T1000 (cell line): ENCODE measurements at regions not wholly inside any gene's neighbourhood (a gene's known extent, or its start where the extent isn't known, plus 50 kb on each side); places are given as distances from the start of the nearest gene placed in this dataset.

Source experiments
- DNase-seq: peaks from one replicate; lab custom pipeline; 2025; ENCODE audit warnings: mixed read lengths; lab: John Stamatoyannopoulos, UW

GRCh38 chr20:10771435-10772140 lies 97.8 kb upstream of the JAG1 start:
- DNase-seq, result no peak

GRCh38 chr20:10774357-10774943 lies 100.7 kb upstream of the JAG1 start:
- no peak for DNase-seq

GRCh38 chr20:10777710-10778109 lies 103.9 kb upstream of the JAG1 start:
- no peak for DNase-seq

GRCh38 chr20:10779911-10780310 lies 106.1 kb upstream of the JAG1 start:
- no peak for DNase-seq

- no peak for DNase-seq
Observed at GRCh38 chr20:10780901-10781300, 107.1 kb upstream of the JAG1 start.

GRCh38 chr20:10781526-10781925 lies 107.7 kb upstream of the JAG1 start:
- DNase-seq, result no peak

- DNase-seq, result no peak
Observed at GRCh38 chr20:10783707-10784553, 110.1 kb upstream of the JAG1 start.

GRCh38 chr20:10784554-10785183 lies 110.9 kb upstream of the JAG1 start:
- DNase-seq, result no peak

- no peak for DNase-seq
Observed at GRCh38 chr20:10786678-10787077, 112.9 kb upstream of the JAG1 start.

- no peak for DNase-seq
Observed at GRCh38 chr20:10788055-10788454, 114.3 kb upstream of the JAG1 start.

- no peak for DNase-seq
Observed at GRCh38 chr20:10788877-10789276, 115.1 kb upstream of the JAG1 start.

GRCh38 chr20:10789386-10789785 lies 115.6 kb upstream of the JAG1 start:
- DNase-seq, result no peak

- DNase-seq, result no peak
Observed at GRCh38 chr20:10790013-10790412, 116.2 kb upstream of the JAG1 start.

GRCh38 chr20:10792291-10792690 lies 118.5 kb upstream of the JAG1 start:
- DNase-seq, result no peak

- DNase-seq, result no peak
Observed at GRCh38 chr20:10793766-10794165, 120.0 kb upstream of the JAG1 start.

- DNase-seq, result no peak
Observed at GRCh38 chr20:10794765-10795164, 121.0 kb upstream of the JAG1 start.

- no peak for DNase-seq
Observed at GRCh38 chr20:10795286-10796026, 121.7 kb upstream of the JAG1 start.

GRCh38 chr20:10798811-10799210 lies 125.0 kb upstream of the JAG1 start:
- no peak for DNase-seq

GRCh38 chr20:10799735-10800134 lies 125.9 kb upstream of the JAG1 start:
- DNase-seq, result no peak

GRCh38 chr20:10800288-10800687 lies 126.5 kb upstream of the JAG1 start:
- no peak for DNase-seq

- no peak for DNase-seq
Observed at GRCh38 chr20:10802236-10802635, 128.4 kb upstream of the JAG1 start.

- DNase-seq, result no peak
Observed at GRCh38 chr20:10805764-10806163, 132.0 kb upstream of the JAG1 start.
